ENCODE measurements at regions not wholly inside any gene's neighbourhood (a gene's known extent, or its start where the extent isn't known, plus 50 kb on each side); places are given as distances from the start of the nearest gene placed in this dataset.

DNA sequence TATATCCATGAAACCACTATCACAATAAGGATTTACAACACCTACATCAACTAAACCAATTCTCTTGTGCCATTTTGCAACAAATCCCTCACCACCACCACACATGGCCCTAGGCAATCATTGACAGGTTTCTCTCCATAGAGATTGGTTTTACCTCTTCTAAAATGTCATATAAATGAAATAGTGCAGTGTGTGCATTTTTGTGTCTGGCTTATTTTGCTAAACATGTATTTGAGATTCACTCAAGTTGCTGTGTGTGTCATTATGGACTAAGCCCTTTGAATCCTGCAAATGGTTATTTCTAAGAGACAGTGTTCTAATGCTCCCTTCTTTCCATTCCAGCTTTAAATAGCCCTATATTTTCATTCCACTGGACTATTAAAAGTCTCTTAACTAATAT, 179.7 kb upstream of the LRRC7 start:
- FAIRE-seq (no peak), DNase-seq (ENCODE audit: low read depth in 1 of 2, low spot score in 1 of 2) (no peak), ATAC-seq (no peak)
- CTCF ChIA-PET = no interaction called here
- Histone ChIP-seq H3K4me3 (no peak overlapping the region), H3K4me2 (no peak overlapping the region), H3K9me3 (no peaks in the 10 kb centered on the region), H3K27ac (no peak overlapping the region), H3K4me1 (no peaks in the 10 kb centered on the region)
- no peak for TF ChIP-seq RAD21 (conservative IDR thresholded peaks at IDR 0.05 in 1 of 2, IDR thresholded peaks at IDR 0.05 in 1 of 2)
- TF ChIP-seq MAFK (IDR thresholded peaks at IDR 0.05; ENCODE audit: partially characterized antibody) = peak; percentile 26
- POLR2A ChIA-PET = no interaction called here

DNA sequence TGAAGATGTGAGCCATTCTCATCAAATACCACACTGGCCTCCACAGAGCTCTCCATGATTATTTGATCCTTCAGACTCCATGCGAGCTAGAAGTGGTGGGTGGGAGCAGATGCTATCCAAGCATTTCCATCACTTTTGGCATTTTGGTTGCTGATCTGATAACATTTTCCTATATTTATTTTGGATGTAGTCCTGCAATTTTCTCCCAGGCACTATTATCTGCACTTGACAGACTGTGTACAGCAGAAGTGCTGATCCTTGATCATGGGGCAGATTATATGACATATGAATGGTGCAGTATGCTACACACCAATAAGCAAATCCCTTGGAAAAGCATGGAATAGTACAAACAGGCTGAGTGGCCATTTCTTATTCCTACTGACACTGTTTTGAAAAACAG, 167.6 kb upstream of the LRRC7 start:
- CTCF ChIA-PET = no interaction called here
- ATAC-seq (no peak), FAIRE-seq (no peak), DNase-seq (ENCODE audit: low read depth in 1 of 2, low spot score in 1 of 2) (no peak)
- no peak overlapping the region for H3K4me2 ChIP-seq
- POLR2A ChIA-PET = no interaction called here
- H3K9me3 ChIP-seq = no peaks in the 10 kb centered on the region
- H3K27ac ChIP-seq = no peak overlapping the region
- no peaks in the 10 kb centered on the region for H3K4me1 ChIP-seq
- H3K4me3 ChIP-seq = no peak overlapping the region
- TF ChIP-seq NFE2L2 (conservative IDR thresholded peaks at IDR 0.05; ENCODE audit: low read length) (no peak), JUN (IDR thresholded peaks at IDR 0.05) (no peak), JUNB (IDR thresholded peaks at IDR 0.05) (no peak), MYC (IDR thresholded peaks at IDR 0.05; ENCODE audit: borderline replicate concordance, low read length) (no peak), CBX8 (IDR thresholded peaks at IDR 0.05) (no peak), BHLHE40 (IDR thresholded peaks at IDR 0.05; ENCODE audit: low read depth, low read length) (no peak), CHD2 (IDR thresholded peaks at IDR 0.05; ENCODE audit: low read length, partially characterized antibody) (no peak), EHMT2 (IDR thresholded peaks at IDR 0.05; ENCODE audit: low read depth) (no peak), TFCP2L1 (CRISPR knock-in tag; IDR thresholded peaks at IDR 0.05) (no peak), HOXA7 (CRISPR knock-in tag; IDR thresholded peaks at IDR 0.05) (no peak), POLR2A (IDR thresholded peaks at IDR 0.05; ENCODE audit: low read length) (no peak), POLR2AphosphoS2 (conservative IDR thresholded peaks at IDR 0.05; ENCODE audit: low read length) (no peak), CHD4 (IDR thresholded peaks at IDR 0.05; ENCODE audit: borderline replicate concordance) (no peak)
- TF ChIP-seq, protein P1, sequence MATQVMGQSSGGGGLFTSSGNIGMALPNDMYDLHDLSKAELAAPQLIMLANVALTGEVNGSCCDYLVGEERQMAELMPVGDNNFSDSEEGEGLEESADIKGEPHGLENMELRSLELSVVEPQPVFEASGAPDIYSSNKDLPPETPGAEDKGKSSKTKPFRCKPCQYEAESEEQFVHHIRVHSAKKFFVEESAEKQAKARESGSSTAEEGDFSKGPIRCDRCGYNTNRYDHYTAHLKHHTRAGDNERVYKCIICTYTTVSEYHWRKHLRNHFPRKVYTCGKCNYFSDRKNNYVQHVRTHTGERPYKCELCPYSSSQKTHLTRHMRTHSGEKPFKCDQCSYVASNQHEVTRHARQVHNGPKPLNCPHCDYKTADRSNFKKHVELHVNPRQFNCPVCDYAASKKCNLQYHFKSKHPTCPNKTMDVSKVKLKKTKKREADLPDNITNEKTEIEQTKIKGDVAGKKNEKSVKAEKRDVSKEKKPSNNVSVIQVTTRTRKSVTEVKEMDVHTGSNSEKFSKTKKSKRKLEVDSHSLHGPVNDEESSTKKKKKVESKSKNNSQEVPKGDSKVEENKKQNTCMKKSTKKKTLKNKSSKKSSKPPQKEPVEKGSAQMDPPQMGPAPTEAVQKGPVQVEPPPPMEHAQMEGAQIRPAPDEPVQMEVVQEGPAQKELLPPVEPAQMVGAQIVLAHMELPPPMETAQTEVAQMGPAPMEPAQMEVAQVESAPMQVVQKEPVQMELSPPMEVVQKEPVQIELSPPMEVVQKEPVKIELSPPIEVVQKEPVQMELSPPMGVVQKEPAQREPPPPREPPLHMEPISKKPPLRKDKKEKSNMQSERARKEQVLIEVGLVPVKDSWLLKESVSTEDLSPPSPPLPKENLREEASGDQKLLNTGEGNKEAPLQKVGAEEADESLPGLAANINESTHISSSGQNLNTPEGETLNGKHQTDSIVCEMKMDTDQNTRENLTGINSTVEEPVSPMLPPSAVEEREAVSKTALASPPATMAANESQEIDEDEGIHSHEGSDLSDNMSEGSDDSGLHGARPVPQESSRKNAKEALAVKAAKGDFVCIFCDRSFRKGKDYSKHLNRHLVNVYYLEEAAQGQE (IDR thresholded peaks at IDR 0.05) = no peak
- 0% methylated on average over 1 of the region's 1 CpG for WGBS (ENCODE audit: missing lambda C conversion rate)

DNA sequence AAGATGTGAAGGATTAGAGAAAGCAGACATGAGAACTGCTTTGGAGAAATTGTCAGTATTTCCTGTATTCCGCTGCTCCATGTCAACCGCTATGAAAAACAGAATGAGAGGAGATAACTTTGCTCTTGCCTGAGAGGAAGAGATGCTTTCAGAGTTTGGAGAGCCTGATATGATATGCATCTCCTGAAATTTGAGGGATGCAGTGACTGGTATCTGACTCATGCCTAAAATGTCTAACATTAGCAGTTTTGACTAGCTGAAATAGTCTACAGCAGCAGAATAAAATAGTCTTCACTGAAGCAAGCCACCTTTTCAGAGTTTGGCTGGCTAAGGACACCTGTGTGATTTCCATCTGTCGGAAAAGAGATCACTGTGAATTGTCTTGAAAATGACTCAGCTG, 165.8 kb upstream of the LRRC7 start:
- Histone ChIP-seq H3K27ac (no peak overlapping the region), H3K4me3 (no peak overlapping the region), H3K9me3 (no peaks in the 10 kb centered on the region), H3K4me2 (no peak overlapping the region), H3K4me1 (no peaks in the 10 kb centered on the region)
- DNase-seq (ENCODE audit: low read depth in 1 of 2, low spot score in 1 of 2) (no peak), FAIRE-seq (no peak), ATAC-seq (no peak)
- WGBS (ENCODE audit: missing lambda C conversion rate) = 28% methylated on average over 3 of the region's 3 CpGs
- CTCF ChIA-PET = no interaction called here
- POLR2A ChIA-PET = no interaction called here
- TF ChIP-seq HDAC2 (IDR thresholded peaks at IDR 0.05) (no peak), FOXS1 (CRISPR knock-in tag; IDR thresholded peaks at IDR 0.05) (no peak), HEYL (CRISPR knock-in tag; IDR thresholded peaks at IDR 0.05) (no peak), FOSB (CRISPR knock-in tag; IDR thresholded peaks at IDR 0.05) (no peak), EHF (CRISPR knock-in tag; IDR thresholded peaks at IDR 0.05) (no peak), CBX8 (IDR thresholded peaks at IDR 0.05) (no peak), MAFK (IDR thresholded peaks at IDR 0.05; ENCODE audit: partially characterized antibody) (no peak), CBX2 (IDR thresholded peaks at IDR 0.05; ENCODE audit: borderline replicate concordance, low read depth) (no peak), CEBPB (IDR thresholded peaks at IDR 0.05) (no peak), MYC (IDR thresholded peaks at IDR 0.05; ENCODE audit: borderline replicate concordance, low read length) (no peak), SMC3 (IDR thresholded peaks at IDR 0.05) (no peak), ZSCAN20 (CRISPR knock-in tag; IDR thresholded peaks at IDR 0.05) (no peak)
- TF ChIP-seq, protein P2, sequence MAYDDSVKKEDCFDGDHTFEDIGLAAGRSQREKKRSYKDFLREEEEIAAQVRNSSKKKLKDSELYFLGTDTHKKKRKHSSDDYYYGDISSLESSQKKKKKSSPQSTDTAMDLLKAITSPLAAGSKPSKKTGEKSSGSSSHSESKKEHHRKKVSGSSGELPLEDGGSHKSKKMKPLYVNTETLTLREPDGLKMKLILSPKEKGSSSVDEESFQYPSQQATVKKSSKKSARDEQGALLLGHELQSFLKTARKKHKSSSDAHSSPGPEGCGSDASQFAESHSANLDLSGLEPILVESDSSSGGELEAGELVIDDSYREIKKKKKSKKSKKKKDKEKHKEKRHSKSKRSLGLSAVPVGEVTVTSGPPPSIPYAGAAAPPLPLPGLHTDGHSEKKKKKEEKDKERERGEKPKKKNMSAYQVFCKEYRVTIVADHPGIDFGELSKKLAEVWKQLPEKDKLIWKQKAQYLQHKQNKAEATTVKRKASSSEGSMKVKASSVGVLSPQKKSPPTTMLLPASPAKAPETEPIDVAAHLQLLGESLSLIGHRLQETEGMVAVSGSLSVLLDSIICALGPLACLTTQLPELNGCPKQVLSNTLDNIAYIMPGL (CRISPR knock-in tag; IDR thresholded peaks at IDR 0.05; ENCODE audit: borderline replicate concordance) = no peak
- TF ChIP-seq, protein P3, sequence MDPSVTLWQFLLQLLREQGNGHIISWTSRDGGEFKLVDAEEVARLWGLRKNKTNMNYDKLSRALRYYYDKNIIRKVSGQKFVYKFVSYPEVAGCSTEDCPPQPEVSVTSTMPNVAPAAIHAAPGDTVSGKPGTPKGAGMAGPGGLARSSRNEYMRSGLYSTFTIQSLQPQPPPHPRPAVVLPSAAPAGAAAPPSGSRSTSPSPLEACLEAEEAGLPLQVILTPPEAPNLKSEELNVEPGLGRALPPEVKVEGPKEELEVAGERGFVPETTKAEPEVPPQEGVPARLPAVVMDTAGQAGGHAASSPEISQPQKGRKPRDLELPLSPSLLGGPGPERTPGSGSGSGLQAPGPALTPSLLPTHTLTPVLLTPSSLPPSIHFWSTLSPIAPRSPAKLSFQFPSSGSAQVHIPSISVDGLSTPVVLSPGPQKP (IDR thresholded peaks at IDR 0.05; ENCODE audit: low read depth, low read length) = no peak
- TF ChIP-seq, protein P4, sequence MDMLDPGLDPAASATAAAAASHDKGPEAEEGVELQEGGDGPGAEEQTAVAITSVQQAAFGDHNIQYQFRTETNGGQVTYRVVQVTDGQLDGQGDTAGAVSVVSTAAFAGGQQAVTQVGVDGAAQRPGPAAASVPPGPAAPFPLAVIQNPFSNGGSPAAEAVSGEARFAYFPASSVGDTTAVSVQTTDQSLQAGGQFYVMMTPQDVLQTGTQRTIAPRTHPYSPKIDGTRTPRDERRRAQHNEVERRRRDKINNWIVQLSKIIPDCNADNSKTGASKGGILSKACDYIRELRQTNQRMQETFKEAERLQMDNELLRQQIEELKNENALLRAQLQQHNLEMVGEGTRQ (IDR thresholded peaks at IDR 0.05) = no peak
- TF ChIP-seq, protein P5, sequence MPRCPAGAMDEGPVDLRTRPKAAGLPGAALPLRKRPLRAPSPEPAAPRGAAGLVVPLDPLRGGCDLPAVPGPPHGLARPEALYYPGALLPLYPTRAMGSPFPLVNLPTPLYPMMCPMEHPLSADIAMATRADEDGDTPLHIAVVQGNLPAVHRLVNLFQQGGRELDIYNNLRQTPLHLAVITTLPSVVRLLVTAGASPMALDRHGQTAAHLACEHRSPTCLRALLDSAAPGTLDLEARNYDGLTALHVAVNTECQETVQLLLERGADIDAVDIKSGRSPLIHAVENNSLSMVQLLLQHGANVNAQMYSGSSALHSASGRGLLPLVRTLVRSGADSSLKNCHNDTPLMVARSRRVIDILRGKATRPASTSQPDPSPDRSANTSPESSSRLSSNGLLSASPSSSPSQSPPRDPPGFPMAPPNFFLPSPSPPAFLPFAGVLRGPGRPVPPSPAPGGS (IDR thresholded peaks at IDR 0.05) = no peak

Data from A549 (cell line).